GM10266 (cell line): ENCODE measurements at regions not wholly inside any gene's neighbourhood (a gene's known extent, or its start where the extent isn't known, plus 50 kb on each side); places are given as distances from the start of the nearest gene placed in this dataset.

Source experiments
- DNase-seq: peaks from one replicate; pipeline ENCODE4 v3.0.0; 2012; ENCODE audit errors: extremely low spot score
- TF ChIP-seq, protein P1 (sequence below): IDR thresholded peaks from 2 replicates; pipeline ENCODE4 v1.5.1; 2012; ENCODE audit warnings: mild to moderate bottlenecking, low read depth; ENCODE audit not compliant: control insufficient read depth, insufficient read depth; ENCODE audit errors: missing control alignments

- no peak for DNase-seq
- TF ChIP-seq, protein P1, sequence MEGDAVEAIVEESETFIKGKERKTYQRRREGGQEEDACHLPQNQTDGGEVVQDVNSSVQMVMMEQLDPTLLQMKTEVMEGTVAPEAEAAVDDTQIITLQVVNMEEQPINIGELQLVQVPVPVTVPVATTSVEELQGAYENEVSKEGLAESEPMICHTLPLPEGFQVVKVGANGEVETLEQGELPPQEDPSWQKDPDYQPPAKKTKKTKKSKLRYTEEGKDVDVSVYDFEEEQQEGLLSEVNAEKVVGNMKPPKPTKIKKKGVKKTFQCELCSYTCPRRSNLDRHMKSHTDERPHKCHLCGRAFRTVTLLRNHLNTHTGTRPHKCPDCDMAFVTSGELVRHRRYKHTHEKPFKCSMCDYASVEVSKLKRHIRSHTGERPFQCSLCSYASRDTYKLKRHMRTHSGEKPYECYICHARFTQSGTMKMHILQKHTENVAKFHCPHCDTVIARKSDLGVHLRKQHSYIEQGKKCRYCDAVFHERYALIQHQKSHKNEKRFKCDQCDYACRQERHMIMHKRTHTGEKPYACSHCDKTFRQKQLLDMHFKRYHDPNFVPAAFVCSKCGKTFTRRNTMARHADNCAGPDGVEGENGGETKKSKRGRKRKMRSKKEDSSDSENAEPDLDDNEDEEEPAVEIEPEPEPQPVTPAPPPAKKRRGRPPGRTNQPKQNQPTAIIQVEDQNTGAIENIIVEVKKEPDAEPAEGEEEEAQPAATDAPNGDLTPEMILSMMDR: no peak
Measured at GRCh38 chr4:32569861-32570260, 1849.7 kb downstream of the PCDH7 start.

GRCh38 chr4:32572366-32572765, 1852.2 kb downstream of the PCDH7 start:
- DNase-seq: no peak
- TF ChIP-seq, protein P1: no peak

- TF ChIP-seq, protein P1: no peak
Measured at GRCh38 chr4:32574803-32575202, 1854.6 kb downstream of the PCDH7 start.

DNA sequence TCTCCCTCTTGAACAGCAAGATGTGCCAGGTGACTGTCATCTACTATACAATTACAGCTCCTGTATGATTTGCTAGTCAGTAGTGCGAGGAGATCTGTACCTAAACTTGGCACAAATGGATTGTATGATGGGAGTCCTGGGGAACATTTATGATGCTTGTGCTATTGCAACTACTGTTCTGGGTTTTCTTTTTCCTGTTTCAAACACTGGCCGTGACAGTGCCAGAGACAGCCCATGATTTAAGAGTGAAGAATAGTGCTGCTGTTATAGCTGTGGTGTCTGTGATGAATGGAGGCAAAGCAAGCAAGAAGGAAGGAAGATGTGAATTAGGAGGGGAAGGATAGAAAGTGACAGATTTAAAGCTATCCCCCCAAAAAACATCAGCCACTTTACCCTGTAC, 1868.9 kb downstream of the PCDH7 start:
- TF ChIP-seq, protein P1: no peak
- DNase-seq: no peak

More at GRCh38 chr4:32574803-32575202, 1854.6 kb downstream of the PCDH7 start:
- DNase-seq: no peak

DNA sequence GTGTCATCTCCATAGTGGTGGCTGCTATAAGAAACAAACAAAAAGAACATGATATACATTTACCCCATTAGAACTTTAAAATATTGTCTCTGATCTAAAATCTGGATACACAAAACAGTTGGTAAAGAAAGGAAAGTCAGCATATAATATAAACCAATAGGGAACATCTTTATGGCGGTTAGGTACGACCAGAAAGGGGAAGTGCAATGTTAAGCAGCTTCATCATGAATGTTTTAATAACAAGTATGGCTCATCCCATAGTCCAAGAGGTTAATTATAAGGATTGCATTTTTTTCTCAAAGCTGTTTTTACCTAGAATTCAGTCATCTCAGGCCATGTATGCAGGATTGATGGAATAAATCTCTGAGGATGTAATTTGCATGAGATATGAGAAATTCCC, 1869.7 kb downstream of the PCDH7 start:
- no peak for DNase-seq
- TF ChIP-seq, protein P1: no peak

DNA sequence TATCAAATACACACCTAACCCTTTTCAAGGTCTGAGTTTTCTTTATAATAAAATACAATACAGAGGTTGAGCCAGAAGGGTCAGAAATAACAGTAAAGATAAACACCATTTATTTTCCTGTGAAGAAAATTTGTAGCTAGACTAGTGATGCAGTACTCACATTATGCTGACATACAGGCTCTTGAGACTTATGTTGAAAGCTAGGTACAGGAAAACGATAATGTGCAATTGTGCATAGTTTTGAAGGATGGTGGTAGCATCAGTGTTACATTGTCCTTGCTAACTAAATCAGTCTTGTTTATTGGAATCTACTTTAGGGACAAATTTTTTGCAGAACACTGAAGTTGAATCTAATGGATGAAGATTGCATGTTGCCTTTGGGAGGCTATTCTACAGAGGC, 1877.2 kb downstream of the PCDH7 start:
- DNase-seq: no peak
- TF ChIP-seq, protein P1: no peak

DNA sequence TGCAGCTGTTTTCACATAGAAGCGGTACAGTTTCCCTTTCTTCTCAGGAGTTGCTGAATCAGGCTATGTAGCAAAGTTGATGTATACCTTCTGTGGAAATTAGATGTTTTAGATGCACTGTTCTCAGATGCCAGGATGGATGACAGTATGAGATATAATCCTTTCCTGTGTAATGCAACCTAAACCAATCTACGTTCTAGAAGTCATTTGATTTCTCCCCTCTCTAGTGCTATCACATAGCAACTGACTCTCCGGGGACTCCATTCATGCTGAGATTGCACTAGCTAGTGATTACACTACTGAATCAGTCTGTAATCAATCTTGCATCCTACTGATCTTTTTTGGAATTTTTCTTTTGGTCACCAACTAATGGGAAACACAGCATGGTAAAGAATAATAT, 1881.7 kb downstream of the PCDH7 start:
- TF ChIP-seq, protein P1: no peak
- no peak for DNase-seq
